WTC11 (cell line): ENCODE measurements at regions not wholly inside any gene's neighbourhood (a gene's known extent, or its start where the extent isn't known, plus 50 kb on each side); places are given as distances from the start of the nearest gene placed in this dataset.

Experiments
- ATAC-seq: fragments of 200-7000 bp; cut with Tn5 transposase; 2 replicates; pipeline ENCODE4 v1.10.0; 2021; ENCODE audit warnings: mild to moderate bottlenecking, moderate library complexity
- CTCF ChIA-PET: fragments of 300-600 bp; sonication (Branson Sonifier 250); formaldehyde crosslinking; loops from one replicate; lab custom pipeline; 2021; ENCODE audit warnings: antibody characterized with exemption; lab: Charles Lee
- POLR2A ChIA-PET: fragments of 350-600 bp; sonication (Branson Sonifier 250); formaldehyde crosslinking; loops from one replicate; lab custom pipeline; 2021; ENCODE audit warnings: antibody characterized with exemption; lab: Charles Lee
- DNase-seq: peaks from one replicate; pipeline ENCODE4 v3.0.0; 2021; ENCODE audit warnings: low spot score
- H3K27ac Mint-ChIP-seq: 2 replicates; pipeline ENCODE4 v1.8.0; 2021; ENCODE audit warnings: mixed read lengths
- H3K27me3 Mint-ChIP-seq: 2 replicates; pipeline ENCODE4 v1.8.0; 2021; ENCODE audit warnings: low read depth, mild to moderate bottlenecking, moderate library complexity, mixed read lengths
- H3K36me3 Mint-ChIP-seq: 2 replicates; pipeline ENCODE4 v1.8.0; 2021; ENCODE audit warnings: mixed read lengths
- H3K4me1 Mint-ChIP-seq: 2 replicates; pipeline ENCODE4 v1.8.0; 2022; ENCODE audit warnings: mixed read lengths
- H3K4me3 Mint-ChIP-seq: 2 replicates; pipeline ENCODE4 v1.8.0; 2021; ENCODE audit warnings: mild to moderate bottlenecking, moderate library complexity, mixed read lengths
- H3K9me3 Mint-ChIP-seq: 2 replicates; pipeline ENCODE4 v1.8.0; 2021; ENCODE audit warnings: mixed read lengths
- AFF4 ChIP-seq: sonication (generic); formaldehyde crosslinking; IDR thresholded peaks from 2 replicates; pipeline ENCODE4 v1.8.1; 2023; ENCODE audit warnings: mild to moderate bottlenecking, missing genetic modification reagents, borderline replicate concordance
- ATF2 ChIP-seq: sonication (generic); formaldehyde crosslinking; IDR thresholded peaks from 2 replicates; pipeline ENCODE4 v1.8.1; 2022; ENCODE audit warnings: low read depth, missing genetic modification reagents, borderline replicate concordance
- CDX4 ChIP-seq: fragments of 250-450 bp; sonication (Bioruptor Pico); IDR thresholded peaks from 2 replicates; pipeline ENCODE4 v1.9.0; 2021; ENCODE audit warnings: moderate library complexity, mild to moderate bottlenecking, inconsistent platforms, borderline replicate concordance
- CREB1 ChIP-seq: sonication (generic); formaldehyde crosslinking; IDR thresholded peaks from 2 replicates; pipeline ENCODE4 v1.8.0; 2023; ENCODE audit warnings: mild to moderate bottlenecking, missing genetic modification reagents
- CREM ChIP-seq: sonication (generic); formaldehyde crosslinking; IDR thresholded peaks from 2 replicates; pipeline ENCODE4 v1.8.1; 2022; ENCODE audit warnings: mild to moderate bottlenecking, missing genetic modification reagents, moderate library complexity
- CTCF ChIP-seq: fragments of 200-600 bp; IDR thresholded peaks from 2 replicates; pipeline ENCODE4 v1.8.0; 2022; ENCODE audit warnings: antibody characterized with exemption
- FOXP1 ChIP-seq: sonication (generic); formaldehyde crosslinking; IDR thresholded peaks from 2 replicates; pipeline ENCODE4 v1.8.0; 2022; ENCODE audit warnings: missing genetic modification reagents, mild to moderate bottlenecking, moderate library complexity, borderline replicate concordance
- FOXP4 ChIP-seq: sonication (generic); formaldehyde crosslinking; IDR thresholded peaks from 2 replicates; pipeline ENCODE4 v1.8.0; 2022; ENCODE audit warnings: mild to moderate bottlenecking, missing genetic modification reagents
- HMGXB4 ChIP-seq: sonication (generic); formaldehyde crosslinking; IDR thresholded peaks from 2 replicates; pipeline ENCODE4 v1.8.1; 2023; ENCODE audit warnings: mild to moderate bottlenecking, moderate library complexity, missing genetic modification reagents
- KAT7 ChIP-seq: sonication (generic); formaldehyde crosslinking; IDR thresholded peaks from 2 replicates; pipeline ENCODE4 v1.8.1; 2023; ENCODE audit warnings: missing genetic modification reagents, mild to moderate bottlenecking, borderline replicate concordance
- MYBL2 ChIP-seq: sonication (generic); formaldehyde crosslinking; IDR thresholded peaks from 2 replicates; pipeline ENCODE4 v1.8.1; 2023; ENCODE audit warnings: mild to moderate bottlenecking, moderate library complexity, missing genetic modification reagents
- NFE2L1 ChIP-seq: sonication (generic); formaldehyde crosslinking; IDR thresholded peaks from 2 replicates; pipeline ENCODE4 v1.8.1; 2023; ENCODE audit warnings: missing genetic modification reagents
- NFYB ChIP-seq: sonication (generic); formaldehyde crosslinking; conservative IDR thresholded peaks from 2 replicates; pipeline ENCODE4 v1.8.0; 2022; ENCODE audit warnings: low read depth, missing genetic modification reagents
- NR3C1 ChIP-seq: sonication (generic); formaldehyde crosslinking; conservative IDR thresholded peaks from 2 replicates; pipeline ENCODE4 v1.8.1; 2023; ENCODE audit warnings: low read depth, mild to moderate bottlenecking, missing genetic modification reagents
- ZNF423 ChIP-seq: fragments of 250-450 bp; sonication (Bioruptor Pico); IDR thresholded peaks from 2 replicates; pipeline ENCODE4 v2.1.2; 2022; ENCODE audit warnings: mild to moderate bottlenecking, moderate library complexity

- DNase-seq (no peak), ATAC-seq (no peak)
- Mint-ChIP-seq H3K36me3 (peaks cover 47% of the 10 kb centered on the region), H3K4me3 (no peak overlapping the region), H3K4me1 (peaks cover 11% of the 10 kb centered on the region), H3K27ac (no peak overlapping the region), H3K9me3 (peaks cover 46% of the 10 kb centered on the region), H3K27me3 (peaks cover 59% of the 10 kb centered on the region)
- POLR2A ChIA-PET = interaction anchor here (0.5 kb wide), 1 partner anchor 31 kb away, joined by 5 read pairs; no protein-coding TSS in a partner anchor
- CTCF ChIA-PET = no interaction called here
- TF ChIP-seq CTCF (no peak), CDX4 (CRISPR knock-in tag) (no peak), AFF4 (CRISPR knock-in tag) (no peak), NFE2L1 (no peak), KAT7 (CRISPR knock-in tag) (no peak), NR3C1 (no peak), CREB1 (CRISPR knock-in tag) (no peak), FOXP4 (CRISPR knock-in tag) (no peak), MYBL2 (CRISPR knock-in tag) (no peak), CREM (CRISPR knock-in tag) (no peak), HMGXB4 (CRISPR knock-in tag) (no peak), ATF2 (CRISPR knock-in tag) (no peak), NFYB (CRISPR knock-in tag) (no peak), FOXP1 (no peak), ZNF423 (no peak)
Observed at GRCh38 chr19:23547816-23548430, 139.1 kb downstream of the ZNF675 start.
